Psoas muscle (tissue), 7 donors: ENCODE measurements at regions not wholly inside any gene's neighbourhood (a gene's known extent, or its start where the extent isn't known, plus 50 kb on each side); places are given as distances from the start of the nearest gene placed in this dataset.

Experiments
- ATAC-seq, 4 donors: fragments of 200-7000 bp; cut with Tn5 transposase; one replicate each; pipeline ENCODE4 v1.9.1; 2020; ENCODE audit warnings: moderate library complexity in 3 of 4, mild to moderate bottlenecking in 2 of 4
- DNase-seq, 2 donors: peaks; one replicate each; pipeline ENCODE4 v3.0.0-alpha.2; 2020
- H3K27ac ChIP-seq: fragments of 200-600 bp; one replicate; pipeline ENCODE4 v1.8.0; 2022
- H3K27me3 ChIP-seq, 3 donors: fragments of 200-600 bp in 1 of 3; one replicate each; pipeline versions ENCODE4 v1.6.1 to v1.8.0; 2013 to 2022; ENCODE audit warnings: low read length in 2 of 3, mild to moderate bottlenecking in 2 of 3, moderate library complexity in 1 of 3; ENCODE audit not compliant: insufficient read depth in 3 of 3
- H3K36me3 ChIP-seq, 2 donors: fragments of 200-600 bp in 1 of 2; one replicate each; pipeline versions ENCODE4 v1.6.1 to v1.8.0; 2013 to 2022; ENCODE audit warnings: low read depth in 1 of 2, mild to moderate bottlenecking in 1 of 2, moderate library complexity in 1 of 2; ENCODE audit not compliant: insufficient read depth in 1 of 2
- H3K4me1 ChIP-seq: fragments of 200-600 bp; one replicate; pipeline ENCODE4 v1.8.0; 2022
- H3K4me3 ChIP-seq: fragments of 200-600 bp; one replicate; pipeline ENCODE4 v1.8.0; 2022; ENCODE audit warnings: mild to moderate bottlenecking
- H3K9me3 ChIP-seq: fragments of 200-600 bp; one replicate; pipeline ENCODE4 v1.8.0; 2022
- CTCF ChIP-seq: fragments of 200-600 bp; IDR thresholded peaks from one replicate; pipeline ENCODE4 v1.8.0; 2022; ENCODE audit warnings: antibody characterized with exemption
- WGBS, 3 donors: extraction: QIAGEN DNeasy Blood & Tissue Kit; methylation state at CpG; one replicate each; pipeline versions ENCODE4 v1.1.6 to v1.1.7; 2013; 5-methylcytosine and 5-hydroxymethylcytosine counted together
- intact Hi-C, 2 donors: fragments of 100-400 bp; cut with DNase I; formaldehyde crosslinking; loops; one replicate each; pipeline versions ENCODE4 v1.11.0 to v1.14.2; 2022
- donor health status: healthy with polysubstance abuse.
- donor health status: DM: no; HTN: no; CAD: no; lungs with moderate emphysema.
- donor health status: Bipolar disorder and iron deficiency.
- donor health status: healthy.
- donor health status: DM: yes; HTN: yes; CAD: no.
- donor health status: DM: no; HTN: no; CAD: no.
- donor health status: DM: yes; HTN: yes; CAD: no.

- no peak for DNase-seq
- 79 to 89% (median 86%) methylated on average over 4 of the region's 4 CpGs for WGBS, 3 donors
Measured at GRCh38 chr2:74739733-74740241, 85.7 kb downstream of the SEMA4F start.

GRCh38 chr2:74740395-74740740 lies 86.3 kb downstream of the SEMA4F start:
- ATAC-seq, result no peak
- Histone ChIP-seq H3K27ac (no peak overlapping the region), H3K9me3 (peaks cover 5% of the 10 kb centered on the region), H3K36me3 (no peaks in the 10 kb centered on the region), H3K4me3 (no peak overlapping the region), H3K27me3 (no peaks in the 10 kb centered on the region), H3K4me1 (peaks cover 24% of the 10 kb centered on the region)
- DNase-seq, result no peak
- WGBS, 3 donors, result 69 to 80% (median 78%) methylated on average over 3 of the region's 3 CpGs
- TF ChIP-seq CTCF, result no peak
- intact Hi-C loops, result no loop called here

More at GRCh38 chr2:74739733-74740241, 85.7 kb downstream of the SEMA4F start:
- no peak for TF ChIP-seq CTCF
- Histone ChIP-seq H3K4me3 (no peak overlapping the region), H3K4me1 (peaks cover 24% of the 10 kb centered on the region), H3K27ac (no peak overlapping the region), H3K27me3 (no peaks in the 10 kb centered on the region), H3K36me3 (no peaks in the 10 kb centered on the region), H3K9me3 (peaks cover 5% of the 10 kb centered on the region)
- intact Hi-C loops, result no loop called here
- no peak for ATAC-seq

- 32 to 44% (median 38%) methylated on average over 13 of the region's 13 CpGs for WGBS, 3 donors
- peaks cover 5% of the 10 kb centered on the region for H3K9me3 ChIP-seq
- no peaks in the 10 kb centered on the region for H3K27me3 ChIP-seq
- no peaks in the 10 kb centered on the region for H3K36me3 ChIP-seq
- no peak overlapping the region for H3K4me3 ChIP-seq
- TF ChIP-seq CTCF, result no peak
- peaks cover 24% of the 10 kb centered on the region for H3K4me1 ChIP-seq
- ATAC-seq, result peak; percentile 93 to 99 (median 97)
- intact Hi-C loops, result no loop called here
- H3K27ac ChIP-seq, result peak overlapping the region; percentile 68
- peak; percentile 57 to 77 for DNase-seq
Measured at GRCh38 chr2:74740741-74741431, 86.8 kb downstream of the SEMA4F start.

- Histone ChIP-seq H3K27me3 (no peaks in the 10 kb centered on the region), H3K36me3 (no peaks in the 10 kb centered on the region), H3K9me3 (peaks cover 5% of the 10 kb centered on the region), H3K4me3 (no peak overlapping the region), H3K4me1 (peaks cover 24% of the 10 kb centered on the region), H3K27ac (peak overlapping the region; percentile 68)
- ATAC-seq, result no peak
- WGBS, 3 donors, result 34 to 56% (median 35%) methylated on average over 2 of the region's 2 CpGs
- TF ChIP-seq CTCF, result no peak
- DNase-seq, result no peak
- intact Hi-C loops, result no loop called here
Measured at GRCh38 chr2:74741629-74742028, 87.6 kb downstream of the SEMA4F start.

- DNase-seq (no peak), ATAC-seq (no peak)
- Histone ChIP-seq H3K27ac (no peak overlapping the region), H3K9me3 (no peaks in the 10 kb centered on the region), H3K36me3 (no peaks in the 10 kb centered on the region), H3K4me1 (peaks cover 24% of the 10 kb centered on the region), H3K27me3 (no peaks in the 10 kb centered on the region), H3K4me3 (no peak overlapping the region)
- no peak for TF ChIP-seq CTCF
- intact Hi-C loops, result no loop called here
- 81 to 90% (median 88%) methylated on average over 1 of the region's 1 CpG for WGBS, 3 donors
Measured at GRCh38 chr2:74742471-74742870, 88.4 kb downstream of the SEMA4F start.
